ENCODE measurements at regions not wholly inside any gene's neighbourhood (a gene's known extent, or its start where the extent isn't known, plus 50 kb on each side); places are given as distances from the start of the nearest gene placed in this dataset.
"Not testable (repeated sequence)": the region's sequence is repeated elsewhere in the genome, so short reads cannot be mapped to it uniquely, and the experiment has no call there.

DNA sequence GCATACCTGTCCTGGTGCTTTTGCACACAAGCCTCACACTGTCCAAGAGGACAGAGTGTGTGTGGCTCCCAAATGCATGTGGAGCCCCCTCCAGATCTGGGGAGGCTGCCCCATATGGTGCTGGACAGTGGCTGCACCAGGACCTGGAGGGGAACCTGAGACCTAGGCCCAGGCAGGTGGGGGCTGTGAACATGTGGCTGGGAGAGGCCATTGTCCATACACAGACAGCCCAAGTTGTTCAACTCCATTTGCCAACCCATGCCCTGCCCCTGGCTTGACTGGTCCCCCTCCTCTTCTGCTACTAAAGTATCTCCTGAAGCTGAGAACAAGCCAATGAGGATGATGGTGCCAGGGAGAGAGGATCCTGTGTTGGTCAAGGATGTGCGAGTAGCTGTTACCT lies 94.0 kb downstream of the ING1 start:
- in situ Hi-C loops (cut with HindIII; ENCODE audit: low pct_ligation_motif_present, low pct_unique_long_range_greater_than_20kb, low sequenced_read_pairs): no loop called here
- no peak for DNase-seq

DNA sequence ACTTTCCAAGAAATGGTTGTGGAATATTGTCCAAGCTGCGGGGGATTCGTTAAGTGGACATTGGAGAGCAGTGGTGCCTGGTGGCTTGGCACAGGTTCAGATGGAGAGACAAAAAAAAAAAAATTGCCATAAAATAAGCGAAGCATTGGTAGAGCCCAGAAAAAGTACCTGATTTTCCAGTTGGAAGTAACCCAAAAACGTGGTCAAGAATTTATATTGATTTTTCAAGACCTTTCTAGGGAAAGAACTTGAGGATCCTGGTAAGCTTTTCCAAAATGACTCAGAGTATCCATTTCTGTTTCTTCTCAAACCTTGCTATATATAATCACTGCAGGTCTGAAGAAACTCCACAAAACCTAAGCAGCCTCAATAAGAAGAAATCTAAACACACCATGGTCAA lies 94.6 kb downstream of the ING1 start:
- in situ Hi-C loops (cut with HindIII; ENCODE audit: low pct_ligation_motif_present, low pct_unique_long_range_greater_than_20kb, low sequenced_read_pairs): no loop called here
- DNase-seq: no peak

DNA sequence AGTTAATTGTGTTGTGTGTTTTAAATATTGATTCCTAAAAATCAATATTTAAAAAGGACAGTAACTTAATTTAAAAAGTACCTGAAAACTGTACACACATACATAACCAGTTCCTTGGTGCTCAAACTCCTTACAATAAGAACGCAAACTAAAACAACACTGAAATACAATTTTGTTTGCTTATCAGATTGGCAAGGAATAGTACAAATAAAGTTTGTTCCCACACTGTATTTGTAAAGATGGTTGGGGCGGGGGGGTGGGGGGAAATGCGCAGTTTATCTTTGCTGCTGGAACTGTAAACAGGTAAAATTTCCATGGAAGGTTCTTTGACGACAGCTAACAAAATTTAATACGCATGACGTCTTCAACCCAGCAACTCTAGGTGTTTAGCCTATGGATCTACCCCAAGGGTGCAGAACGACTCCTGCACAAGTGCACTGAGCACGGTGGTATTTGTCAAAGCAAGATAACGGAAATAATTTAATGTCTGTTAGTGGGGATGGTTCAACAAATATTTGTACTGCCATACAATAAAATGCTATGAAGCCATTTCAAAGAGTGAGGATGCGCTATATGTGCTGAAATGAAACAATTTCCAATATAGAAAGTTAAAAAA lies 96.5 kb downstream of the ING1 start:
- in situ Hi-C loops (cut with HindIII; ENCODE audit: low pct_ligation_motif_present, low pct_unique_long_range_greater_than_20kb, low sequenced_read_pairs): no loop called here
- DNase-seq: no peak

DNA sequence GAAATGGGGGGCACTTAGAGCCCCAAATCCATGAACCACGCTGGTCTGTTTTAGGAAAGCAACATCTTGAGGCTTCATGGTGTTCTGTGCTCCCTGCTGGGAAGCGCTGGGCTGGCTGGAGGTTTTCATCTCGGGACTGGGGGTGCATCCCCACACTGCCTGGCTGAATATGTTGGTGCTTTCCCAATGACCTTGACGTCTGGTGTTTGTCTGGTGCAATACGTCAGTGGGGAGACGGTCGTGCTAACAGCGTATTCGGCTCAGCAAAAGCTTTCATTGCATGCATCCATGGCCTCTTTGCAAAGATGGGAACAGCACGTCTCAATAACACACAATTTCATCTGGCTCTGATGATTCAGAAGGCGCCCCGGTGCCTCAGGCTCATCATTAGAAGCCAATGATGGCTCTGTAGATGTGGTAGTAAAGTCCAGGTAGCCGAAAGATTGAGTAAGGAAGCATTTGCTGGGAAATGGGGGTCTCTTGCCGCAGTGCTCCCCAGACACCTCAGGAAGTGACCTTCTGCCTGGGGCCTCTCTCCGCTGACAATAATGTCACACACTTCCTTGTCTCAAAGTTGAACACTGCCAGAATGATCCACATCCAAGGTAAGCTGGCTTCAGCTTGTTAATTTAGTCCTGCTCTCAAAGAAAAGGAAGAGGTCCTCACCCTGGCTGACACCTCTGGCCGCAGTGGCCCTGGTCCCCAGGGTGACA lies 97.7 kb downstream of the ING1 start:
- in situ Hi-C loops (cut with HindIII; ENCODE audit: low pct_ligation_motif_present, low pct_unique_long_range_greater_than_20kb, low sequenced_read_pairs): no loop called here
- no peak for DNase-seq

DNA sequence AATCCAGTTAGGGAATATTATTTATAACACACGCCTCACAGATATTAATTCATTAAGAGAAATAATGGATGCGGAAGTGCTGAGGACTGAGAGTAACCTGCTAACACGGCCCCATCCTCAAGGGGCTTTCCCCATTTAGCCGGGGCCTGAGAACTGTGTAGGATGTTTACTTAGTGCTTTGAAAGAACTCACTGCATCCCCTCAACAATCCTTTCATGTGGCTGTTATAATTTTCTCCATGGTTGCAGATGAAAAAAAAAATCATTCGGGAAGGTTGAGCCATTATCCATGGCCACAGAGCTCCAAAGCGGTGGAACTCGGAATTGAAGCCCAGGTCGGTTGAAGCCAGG lies 98.2 kb downstream of the ING1 start:
- DNase-seq: no peak
- in situ Hi-C loops (cut with HindIII; ENCODE audit: low pct_ligation_motif_present, low pct_unique_long_range_greater_than_20kb, low sequenced_read_pairs): no loop called here

DNA sequence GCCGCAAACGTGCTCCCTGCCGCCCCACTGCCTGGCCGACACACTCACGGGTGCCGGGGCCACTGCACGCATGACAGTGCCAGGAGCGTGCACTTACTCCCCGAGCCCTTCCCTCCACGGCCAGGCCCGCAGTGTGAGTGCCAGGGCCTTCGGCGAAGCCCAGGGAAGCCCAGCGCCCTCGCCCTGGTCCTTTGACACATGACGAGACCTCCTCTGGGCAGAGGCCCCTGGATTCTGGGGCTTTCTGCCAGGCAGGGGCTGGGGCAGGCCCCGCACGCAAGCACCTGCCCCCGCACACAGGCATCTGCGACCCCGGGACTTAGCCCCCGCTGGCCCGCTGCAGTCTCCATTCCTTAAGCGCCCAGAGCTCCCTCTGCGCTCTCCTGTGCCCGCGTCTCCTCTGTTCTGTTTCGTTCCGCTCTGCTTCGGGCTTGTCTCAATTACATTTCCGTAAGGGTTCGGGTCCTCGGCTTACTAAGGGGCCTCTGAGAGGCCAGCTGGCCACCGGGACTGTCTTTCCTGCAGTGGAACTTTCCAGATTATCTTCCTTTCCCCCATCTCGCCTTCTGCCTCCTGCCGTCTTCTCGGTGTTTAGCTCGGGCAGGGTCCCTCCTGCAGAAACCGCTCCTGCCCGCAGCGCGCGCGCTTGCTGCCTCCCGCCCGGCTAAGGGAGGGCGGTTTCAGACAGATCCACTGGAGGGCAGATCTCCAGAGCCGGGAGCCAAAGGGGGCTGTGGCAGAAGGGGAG lies 98.8 kb downstream of the ING1 start:
- no peak for DNase-seq
- in situ Hi-C loops (cut with HindIII; ENCODE audit: low pct_ligation_motif_present, low pct_unique_long_range_greater_than_20kb, low sequenced_read_pairs): no loop called here

DNA sequence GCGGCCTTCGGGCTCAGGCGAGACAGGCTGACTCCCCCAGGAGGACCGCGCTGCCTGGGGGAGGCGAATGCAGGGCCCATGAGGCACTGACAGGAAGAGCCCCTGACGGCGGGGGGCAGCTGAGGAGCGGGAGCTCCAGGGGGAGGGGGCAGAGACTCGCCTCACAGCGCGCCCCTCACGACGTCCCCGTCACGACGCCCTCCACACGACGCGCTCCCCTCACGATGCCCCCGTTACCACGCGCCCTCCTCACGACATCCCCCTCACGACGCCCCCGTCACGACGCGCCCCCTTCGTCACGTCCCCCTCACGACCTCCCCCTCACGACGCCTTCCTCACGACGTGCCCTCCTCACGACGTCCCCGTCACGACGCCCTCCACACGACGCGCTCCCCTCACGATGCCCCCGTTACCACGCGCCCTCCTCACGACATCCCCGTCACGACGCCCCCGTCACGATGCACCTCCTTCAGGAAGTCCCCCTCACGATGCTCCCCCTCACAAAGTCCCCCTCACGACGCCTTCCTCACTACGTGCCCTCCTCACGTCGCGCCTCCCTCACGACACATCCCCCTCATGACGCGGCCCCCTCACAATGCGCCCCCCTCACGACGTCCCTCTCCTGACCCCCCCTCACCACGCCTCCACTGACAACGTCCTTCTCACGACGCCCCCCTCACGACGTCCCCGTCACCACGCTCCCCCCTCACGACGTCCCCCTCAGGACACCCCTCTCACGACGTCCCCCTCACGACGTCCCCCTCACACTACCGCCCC lies 99.6 kb downstream of the ING1 start:
- in situ Hi-C loops (cut with HindIII; ENCODE audit: low pct_ligation_motif_present, low pct_unique_long_range_greater_than_20kb, low sequenced_read_pairs): no loop called here
- no peak for DNase-seq

DNA sequence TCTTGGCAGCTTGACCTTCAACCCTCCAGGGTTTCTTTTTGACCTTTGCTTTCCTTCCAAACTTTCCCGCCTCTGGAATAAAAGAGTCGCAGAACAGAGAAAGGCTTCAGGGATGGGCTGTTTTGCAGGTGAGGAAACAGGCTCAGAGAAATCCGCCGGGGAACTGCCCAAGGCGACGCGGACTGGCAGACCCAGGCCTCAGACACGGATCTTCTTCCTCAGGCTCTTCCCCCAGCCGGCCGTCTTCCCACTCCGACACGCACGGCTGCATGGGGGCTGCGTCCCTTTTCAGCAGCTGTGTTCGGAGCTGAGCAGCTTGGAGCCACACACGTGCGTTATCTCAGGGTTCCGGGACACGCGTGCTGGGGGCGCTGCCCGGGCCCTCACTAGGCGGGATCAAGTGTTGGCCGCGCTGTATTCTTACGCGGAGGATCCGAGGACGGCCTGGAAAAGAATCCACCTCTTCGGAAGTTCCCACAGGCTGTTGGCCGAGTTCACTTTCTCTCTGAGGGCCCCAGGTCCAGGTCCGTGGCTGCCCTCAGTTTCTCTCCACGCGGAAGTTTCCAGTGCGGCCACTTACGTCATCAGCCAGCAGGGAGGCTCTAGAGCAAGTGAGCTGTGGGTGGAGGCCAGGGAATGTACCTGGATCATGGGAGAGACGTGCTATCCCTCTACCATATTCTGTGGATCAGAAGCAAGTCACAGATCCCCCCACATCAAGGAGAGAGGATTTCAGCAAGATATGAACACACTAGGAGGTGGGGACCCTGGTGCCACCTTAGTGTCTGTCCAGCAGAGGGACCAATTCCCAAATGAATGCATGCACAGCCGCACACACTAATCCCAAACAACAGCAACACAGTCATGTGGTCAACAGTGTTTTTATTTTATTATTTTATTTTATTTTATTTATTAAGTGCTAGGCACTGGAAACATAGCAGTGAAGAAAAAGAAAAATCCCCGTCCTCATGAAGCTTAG lies 100.4 kb downstream of the ING1 start:
- in situ Hi-C loops (cut with HindIII; ENCODE audit: low pct_ligation_motif_present, low pct_unique_long_range_greater_than_20kb, low sequenced_read_pairs): no loop called here

DNA sequence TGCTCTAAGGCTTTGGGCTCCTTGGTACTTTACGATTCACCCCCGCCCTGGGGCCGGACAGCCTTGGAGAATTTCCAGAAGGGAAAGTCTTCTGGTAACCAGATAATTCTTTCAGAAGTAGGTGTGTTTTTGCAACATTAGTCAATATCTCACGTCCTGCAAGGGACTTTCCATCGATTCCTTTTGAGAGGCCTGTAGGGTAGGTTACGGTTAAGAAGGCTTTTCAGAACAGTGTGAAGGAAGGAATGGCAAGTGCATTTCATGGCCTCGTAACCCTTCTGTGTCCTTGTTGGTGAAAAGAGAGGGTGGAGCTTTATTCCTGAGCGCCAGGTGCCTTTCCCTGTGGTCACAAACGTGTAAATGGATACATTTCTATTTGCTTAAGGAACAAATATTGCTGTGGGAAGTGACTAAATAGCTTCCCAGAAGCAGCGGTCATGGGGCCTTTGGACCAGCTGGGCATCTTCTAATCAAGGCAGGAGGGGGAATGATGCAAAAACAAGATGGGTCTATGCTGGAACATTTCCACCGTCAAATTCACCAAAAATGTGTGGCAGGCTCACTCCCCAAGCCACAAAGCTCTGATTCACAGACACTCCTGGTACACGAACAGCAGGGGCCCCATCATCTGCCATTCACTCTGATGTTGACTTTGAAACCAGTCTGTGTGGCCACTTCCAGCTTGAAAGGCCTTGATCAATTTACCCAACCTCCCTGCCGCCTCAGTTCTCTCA lies 99.2 kb downstream of the ANKRD10 start:
- DNase-seq: no peak
- in situ Hi-C loops (cut with HindIII; ENCODE audit: low pct_ligation_motif_present, low pct_unique_long_range_greater_than_20kb, low sequenced_read_pairs): no loop called here

More for the DNA sequence above, 100.4 kb downstream of the ING1 start:
- no peak for DNase-seq

DNA sequence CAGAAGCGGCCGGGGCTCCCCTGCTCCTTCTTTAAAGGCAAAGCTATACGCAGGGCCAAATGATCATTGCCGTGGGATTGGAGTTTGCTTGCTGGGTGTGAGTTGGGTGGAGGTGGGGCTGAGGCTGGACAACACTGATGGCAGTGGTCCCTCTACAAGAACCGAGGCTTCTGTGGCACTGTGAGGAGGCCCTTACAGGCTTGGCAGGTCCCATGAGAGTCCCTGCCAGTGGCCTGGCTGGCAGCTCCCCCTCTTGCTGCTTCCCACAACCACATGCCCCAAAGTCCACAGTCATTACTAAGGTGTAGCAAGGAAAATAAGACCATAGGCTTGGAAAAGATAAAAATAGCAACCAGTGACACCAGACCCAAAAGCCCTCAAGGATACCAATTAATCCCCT lies 98.4 kb downstream of the ANKRD10 start:
- in situ Hi-C loops (cut with HindIII; ENCODE audit: low pct_ligation_motif_present, low pct_unique_long_range_greater_than_20kb, low sequenced_read_pairs): no loop called here
- DNase-seq: no peak

DNA sequence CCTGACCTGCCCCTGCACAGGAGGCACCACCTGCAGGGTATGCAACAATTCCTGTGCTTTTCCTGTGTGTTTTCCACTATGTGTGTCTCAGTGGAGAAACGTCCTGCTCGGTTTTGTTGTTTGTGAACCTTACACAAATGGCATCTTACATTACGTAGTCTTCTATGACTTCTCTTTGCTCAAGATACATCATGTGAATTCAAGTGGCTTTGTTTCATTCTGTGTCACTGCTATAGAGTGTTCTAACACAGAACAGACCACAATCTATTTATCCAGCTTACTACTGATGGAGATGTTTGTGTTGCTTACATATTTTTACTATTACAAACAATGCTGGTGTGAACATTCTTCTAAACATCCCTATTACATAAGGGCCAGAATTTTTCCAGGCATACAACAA lies 97.7 kb downstream of the ANKRD10 start:
- DNase-seq: no peak
- in situ Hi-C loops (cut with HindIII; ENCODE audit: low pct_ligation_motif_present, low pct_unique_long_range_greater_than_20kb, low sequenced_read_pairs): no loop called here

DNA sequence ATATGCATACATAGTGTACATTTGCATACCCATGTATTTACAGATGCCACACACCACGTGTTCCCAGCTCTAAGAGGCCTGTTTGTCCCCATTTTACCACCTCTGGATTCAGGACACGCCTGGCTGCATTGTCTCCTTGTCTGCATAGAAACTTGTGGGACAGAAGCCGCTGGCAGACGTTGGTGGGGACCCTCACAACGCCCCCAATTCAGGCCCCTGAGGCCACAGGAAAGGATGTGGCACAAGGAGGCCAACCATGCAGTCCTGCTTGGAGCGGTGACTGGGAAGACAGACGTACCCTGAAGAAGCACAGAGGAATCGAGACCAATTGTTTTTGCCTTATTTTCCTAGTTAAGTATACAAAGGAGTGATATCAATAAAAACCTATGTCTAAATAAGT lies 96.1 kb downstream of the ANKRD10 start:
- in situ Hi-C loops (cut with HindIII; ENCODE audit: low pct_ligation_motif_present, low pct_unique_long_range_greater_than_20kb, low sequenced_read_pairs): no loop called here
- DNase-seq: no peak

DNA sequence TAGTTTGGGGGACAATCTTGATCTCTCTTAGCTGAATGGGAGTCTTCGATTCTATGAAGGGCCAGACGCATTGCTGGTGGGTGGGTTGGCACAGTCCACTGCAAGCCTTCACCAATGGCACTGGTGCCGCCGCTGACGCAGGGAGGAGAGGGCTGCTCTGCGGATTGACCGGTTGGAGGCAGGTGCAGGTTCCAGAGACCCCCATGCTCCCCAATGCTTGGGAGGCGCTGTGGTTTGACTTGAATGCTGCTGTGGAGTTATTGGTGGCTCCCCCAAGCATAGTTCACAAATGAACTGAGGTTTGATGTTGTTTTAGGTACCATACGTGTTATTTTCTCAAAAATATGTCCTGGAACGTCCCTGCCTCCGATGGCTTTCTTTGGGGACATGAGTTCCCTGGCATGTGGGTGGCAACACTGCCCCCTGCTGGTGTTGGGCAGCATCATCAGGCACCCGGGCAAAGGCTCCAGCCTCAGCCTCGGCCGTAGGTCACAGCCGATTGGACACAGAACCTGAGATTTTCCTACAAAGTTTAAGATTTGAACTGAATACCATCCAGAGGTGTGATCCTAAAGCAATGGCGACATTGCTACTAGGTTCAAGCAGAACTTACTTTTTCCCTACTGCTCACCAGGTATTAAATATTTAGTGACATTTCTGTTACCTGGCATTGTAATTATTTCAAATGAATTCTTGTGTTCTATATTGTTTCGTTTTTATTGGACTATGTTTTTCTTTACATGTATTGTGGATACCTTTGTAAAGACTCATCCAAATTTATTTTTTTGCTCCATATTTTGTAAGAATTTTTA lies 95.5 kb downstream of the ANKRD10 start:
- peak; percentile 61 for DNase-seq
- in situ Hi-C loops (cut with HindIII; ENCODE audit: low pct_ligation_motif_present, low pct_unique_long_range_greater_than_20kb, low sequenced_read_pairs): no loop called here

DNA sequence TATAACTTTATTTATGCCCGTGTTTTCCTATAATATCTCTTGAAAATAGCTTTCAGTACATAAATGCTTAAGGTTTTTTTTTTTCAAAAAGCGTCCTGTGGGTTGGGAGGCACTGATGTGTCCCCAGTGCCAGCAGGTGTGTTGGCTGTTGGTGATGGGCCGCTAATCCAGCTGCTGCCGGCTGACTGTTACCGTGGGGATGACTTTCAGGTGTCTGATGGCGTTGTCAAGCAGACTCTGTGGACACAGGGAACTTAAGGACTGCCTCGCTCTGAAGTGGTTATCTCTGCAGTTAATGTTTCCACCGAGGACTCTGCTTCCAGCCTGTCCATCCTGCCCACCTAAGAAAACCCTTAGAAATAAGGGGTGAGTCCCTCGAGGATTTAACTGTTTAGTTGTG lies 94.5 kb downstream of the ANKRD10 start:
- DNase-seq: no peak
- in situ Hi-C loops (cut with HindIII; ENCODE audit: low pct_ligation_motif_present, low pct_unique_long_range_greater_than_20kb, low sequenced_read_pairs): no loop called here

DNA sequence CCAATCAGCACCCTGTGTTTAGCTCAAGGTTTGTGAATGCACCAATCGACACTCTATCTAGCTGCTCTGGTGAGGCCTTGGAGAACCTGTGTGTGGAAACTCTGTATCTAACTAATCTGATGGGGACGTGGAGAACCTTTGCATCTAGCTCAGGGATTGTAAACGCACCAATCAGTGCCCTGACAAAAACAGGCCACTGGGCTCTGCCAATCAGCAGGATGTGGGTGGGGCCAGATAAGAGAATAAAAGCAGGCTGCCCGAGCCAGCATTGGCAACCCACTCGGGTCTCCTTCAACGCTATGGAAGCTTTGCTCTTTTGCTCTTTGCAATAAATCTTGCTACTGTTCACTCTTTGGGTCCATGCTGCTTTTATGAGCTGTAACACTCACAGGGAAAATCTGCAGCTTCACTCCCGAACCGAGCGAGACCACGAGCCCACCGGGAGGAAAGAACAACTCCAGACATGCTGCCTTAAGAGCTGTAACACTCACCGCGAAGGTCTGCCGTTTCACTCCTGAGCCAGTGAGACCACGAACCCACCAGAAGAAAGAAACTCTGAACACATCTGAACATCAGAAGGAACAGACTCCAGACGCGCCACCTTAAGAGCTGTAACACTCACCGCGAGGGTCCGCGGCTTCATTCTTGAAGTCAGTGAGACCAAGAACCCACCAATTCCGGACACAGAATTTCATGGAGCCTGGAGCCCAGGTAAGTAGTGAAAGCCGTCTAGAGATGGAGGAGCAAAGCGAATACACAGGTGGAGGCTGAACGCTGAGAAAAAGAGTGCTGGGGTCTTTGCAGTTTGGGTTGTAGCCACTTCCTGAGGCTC lies 92.8 kb downstream of the ANKRD10 start:
- in situ Hi-C loops (cut with HindIII; ENCODE audit: low pct_ligation_motif_present, low pct_unique_long_range_greater_than_20kb, low sequenced_read_pairs); DNase-seq: not testable (repeated sequence)

DNA sequence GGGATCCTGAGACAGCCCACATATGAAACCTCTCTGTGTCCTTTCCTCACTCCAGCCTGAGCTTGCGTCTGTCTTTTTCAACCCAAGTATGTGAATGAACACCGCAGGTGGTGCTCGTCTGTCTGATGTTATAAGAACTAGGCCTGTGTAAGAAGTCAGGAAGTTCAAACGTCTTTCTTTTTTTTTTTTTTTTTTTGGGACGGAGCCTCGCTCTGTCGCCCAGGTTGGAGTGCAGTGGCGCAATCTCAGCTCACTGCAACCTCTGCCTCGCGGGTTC lies 92.3 kb downstream of the ANKRD10 start:
- no peak for DNase-seq
- in situ Hi-C loops (cut with HindIII; ENCODE audit: low pct_ligation_motif_present, low pct_unique_long_range_greater_than_20kb, low sequenced_read_pairs): no loop called here

All from ACHN (cell line).